Suprapubic skin (tissue), 4 donors: ENCODE measurements at regions not wholly inside any gene's neighbourhood (a gene's known extent, or its start where the extent isn't known, plus 50 kb on each side); places are given as distances from the start of the nearest gene placed in this dataset.

Source experiments
- DNase-seq, 2 donors: peaks; one replicate each; pipeline ENCODE4 v3.0.0-alpha.2; 2019; ENCODE audit warnings: low spot score in 2 of 2
- H3K27ac ChIP-seq: fragments of 200-600 bp; sonication (generic); one replicate; pipeline ENCODE4 v1.5.1; 2019
- H3K27me3 ChIP-seq: fragments of 200-600 bp; sonication (generic); one replicate; pipeline ENCODE4 v1.5.1; 2019
- H3K36me3 ChIP-seq: fragments of 200-600 bp; sonication (generic); one replicate; pipeline ENCODE4 v1.5.1; 2019
- H3K4me1 ChIP-seq: fragments of 200-600 bp; sonication (generic); one replicate; pipeline ENCODE4 v1.5.1; 2019
- H3K4me3 ChIP-seq: fragments of 200-600 bp; sonication (generic); one replicate; pipeline ENCODE4 v1.5.1; 2019; ENCODE audit warnings: mild to moderate bottlenecking
- H3K9me3 ChIP-seq: fragments of 200-600 bp; sonication (generic); one replicate; pipeline ENCODE4 v1.5.1; 2019
- CTCF ChIP-seq, 2 donors: fragments of 200-600 bp in 1 of 2; fragments of 450-650 bp in 1 of 2; sonication (generic) in 1 of 2; IDR thresholded peaks; one replicate each; pipeline ENCODE4 v1.5.1; 2016 to 2019; ENCODE audit warnings: antibody characterized with exemption in 2 of 2, mild to moderate bottlenecking in 1 of 2, moderate library complexity in 1 of 2
- EP300 ChIP-seq: sonication (generic); formaldehyde crosslinking; IDR thresholded peaks from one replicate; pipeline ENCODE4 v1.6.1; 2017; ENCODE audit warnings: antibody characterized with exemption
- POLR2A ChIP-seq, 2 donors: fragments of 450-650 bp; IDR thresholded peaks; one replicate each; pipeline ENCODE4 v1.6.1; 2017; ENCODE audit warnings: antibody characterized with exemption in 2 of 2, mild to moderate bottlenecking in 2 of 2, moderate library complexity in 2 of 2
- POLR2AphosphoS5 ChIP-seq, 3 donors: sonication (generic); formaldehyde crosslinking; IDR thresholded peaks; one replicate each; pipeline ENCODE4 v1.6.1; 2017; ENCODE audit warnings: antibody characterized with exemption in 3 of 3
- WGBS: methylation state at CpG from one replicate; pipeline ENCODE4 v1.1.5; 2018; 5-methylcytosine and 5-hydroxymethylcytosine counted together

- TF ChIP-seq POLR2A (IDR thresholded peaks at IDR 0.05) = no peak
- no peak for TF ChIP-seq POLR2AphosphoS5 (IDR thresholded peaks at IDR 0.05)
- no peak for TF ChIP-seq CTCF (IDR thresholded peaks at IDR 0.05)
- no peak for TF ChIP-seq EP300
- DNase-seq = no peak
- Histone ChIP-seq H3K4me3 (no peak overlapping the region), H3K27ac (no peak overlapping the region), H3K9me3 (peaks cover 6% of the 10 kb centered on the region), H3K36me3 (no peaks in the 10 kb centered on the region), H3K27me3 (no peaks in the 10 kb centered on the region), H3K4me1 (no peaks in the 10 kb centered on the region)
- 85% methylated on average over 2 of the region's 2 CpGs for WGBS
Observed at GRCh38 chr3:137360531-137361201, 402.9 kb downstream of the IL20RB start.

GRCh38 chr3:137382005-137382594 is 382.0 kb upstream of the SOX14 start:
- Histone ChIP-seq H3K9me3 (peaks cover 8% of the 10 kb centered on the region), H3K27ac (no peak overlapping the region), H3K27me3 (no peaks in the 10 kb centered on the region), H3K4me1 (no peaks in the 10 kb centered on the region), H3K36me3 (no peaks in the 10 kb centered on the region), H3K4me3 (no peak overlapping the region)
- no peak for TF ChIP-seq POLR2A (IDR thresholded peaks at IDR 0.05)
- TF ChIP-seq EP300 = no peak
- TF ChIP-seq CTCF (IDR thresholded peaks at IDR 0.05) = no peak
- no peak for TF ChIP-seq POLR2AphosphoS5 (IDR thresholded peaks at IDR 0.05)
- DNase-seq = no peak
- 97% methylated on average over 3 of the region's 3 CpGs for WGBS

- Histone ChIP-seq H3K27ac (no peak overlapping the region), H3K27me3 (no peaks in the 10 kb centered on the region), H3K4me1 (no peaks in the 10 kb centered on the region), H3K9me3 (no peaks in the 10 kb centered on the region), H3K4me3 (no peak overlapping the region), H3K36me3 (no peaks in the 10 kb centered on the region)
- DNase-seq = no peak
- TF ChIP-seq CTCF (IDR thresholded peaks at IDR 0.05) (no peak), EP300 (no peak), POLR2A (IDR thresholded peaks at IDR 0.05) (no peak), POLR2AphosphoS5 (IDR thresholded peaks at IDR 0.05) (no peak)
- WGBS = 100% methylated on average over 1 of the region's 1 CpG
Observed at GRCh38 chr3:137385922-137386321, 378.2 kb upstream of the SOX14 start.

- Histone ChIP-seq H3K36me3 (no peaks in the 10 kb centered on the region), H3K9me3 (no peaks in the 10 kb centered on the region), H3K27ac (no peak overlapping the region), H3K4me3 (no peak overlapping the region), H3K27me3 (no peaks in the 10 kb centered on the region), H3K4me1 (no peaks in the 10 kb centered on the region)
- no peak for TF ChIP-seq EP300
- no peak for DNase-seq
- 27% methylated on average over 2 of the region's 2 CpGs for WGBS
Observed at GRCh38 chr3:137409584-137409983, 354.5 kb upstream of the SOX14 start.

- no peaks in the 10 kb centered on the region for H3K4me1 ChIP-seq
- no peak for DNase-seq
- H3K9me3 ChIP-seq = no peaks in the 10 kb centered on the region
- H3K27ac ChIP-seq = no peak overlapping the region
- no peaks in the 10 kb centered on the region for H3K27me3 ChIP-seq
- H3K4me3 ChIP-seq = no peak overlapping the region
- no peak for TF ChIP-seq POLR2A (IDR thresholded peaks at IDR 0.05)
- TF ChIP-seq EP300 = no peak
- no peak for TF ChIP-seq POLR2AphosphoS5 (IDR thresholded peaks at IDR 0.05)
- no peak for TF ChIP-seq CTCF (IDR thresholded peaks at IDR 0.05)
- 70% methylated on average over 1 of the region's 1 CpG for WGBS
- no peaks in the 10 kb centered on the region for H3K36me3 ChIP-seq
Observed at GRCh38 chr3:137410028-137410427, 354.1 kb upstream of the SOX14 start.
